PC-9 (cell line): ENCODE measurements at regions not wholly inside any gene's neighbourhood (a gene's known extent, or its start where the extent isn't known, plus 50 kb on each side); places are given as distances from the start of the nearest gene placed in this dataset.

ENCODE experiments used
- BruUV-seq: library from RNA; stranded (reverse); fragments of 400-500 nt; replicated peaks from 2 replicates; lab custom pipeline; 2021; lab: Mats Ljungman, UMichigan
- CTCF ChIA-PET: fragments of 300-600 bp; sonication (Branson Sonifier 250); formaldehyde crosslinking; loops from one replicate; lab custom pipeline; 2022; ENCODE audit warnings: antibody characterized with exemption; lab: Charles Lee
- POLR2A ChIA-PET: fragments of 300-600 bp; sonication (Branson Sonifier 250); formaldehyde crosslinking; loops from one replicate; lab custom pipeline; 2022; ENCODE audit warnings: antibody characterized with exemption; ENCODE audit not compliant: unreplicated experiment; lab: Charles Lee
- DNase-seq, 2 experiments: peaks; one replicate each; pipeline versions ENCODE4 v3.0.0 to v3.0.0-alpha.2; 2015 to 2022; ENCODE audit warnings: mixed read lengths in 1 of 2
- H2AFZ ChIP-seq: fragments of 200-600 bp; sonication (generic); 2 replicates; pipeline ENCODE4 v1.8.1; 2017; ENCODE audit warnings: antibody characterized with exemption
- H3F3A ChIP-seq: fragments of 200-600 bp; sonication (generic); 2 replicates; pipeline ENCODE4 v1.8.1; 2017; ENCODE audit warnings: antibody characterized with exemption, mild to moderate bottlenecking, low read depth; ENCODE audit not compliant: insufficient read depth
- H3K27ac ChIP-seq: fragments of 200-600 bp; sonication (generic); 2 replicates; pipeline ENCODE4 v1.6.1; 2016; ENCODE audit warnings: mixed run types
- H3K27me3 ChIP-seq: fragments of 200-600 bp; sonication (generic); 2 replicates; pipeline ENCODE4 v1.6.1; 2016; ENCODE audit warnings: low read depth, mixed run types; ENCODE audit not compliant: insufficient read depth
- H3K36me3 ChIP-seq: fragments of 200-600 bp; sonication (generic); 2 replicates; pipeline ENCODE4 v1.6.1; 2016; ENCODE audit warnings: low read depth, mixed run types
- H3K4me1 ChIP-seq: fragments of 200-600 bp; sonication (generic); replicated peaks from 2 replicates; pipeline ENCODE4 v1.6.1; 2016; ENCODE audit warnings: mixed run types; ENCODE audit not compliant: insufficient read depth
- H3K4me2 ChIP-seq: fragments of 200-600 bp; sonication (generic); 2 replicates; pipeline ENCODE4 v1.6.1; 2017; ENCODE audit warnings: mixed run types
- H3K4me3 ChIP-seq: fragments of 200-600 bp; sonication (generic); 2 replicates; pipeline ENCODE4 v1.6.1; 2016; ENCODE audit warnings: mixed run types
- H3K79me2 ChIP-seq: fragments of 200-600 bp; sonication (generic); 2 replicates; pipeline ENCODE4 v1.6.1; 2017; ENCODE audit warnings: low read depth, mixed run types
- H3K9me2 ChIP-seq: fragments of 200-600 bp; sonication (generic); 2 replicates; pipeline ENCODE4 v1.8.1; 2017; ENCODE audit warnings: mild to moderate bottlenecking; ENCODE audit not compliant: insufficient read depth
- H3K9me3 ChIP-seq: fragments of 200-600 bp; sonication (generic); 2 replicates; pipeline ENCODE4 v1.8.1; 2016; ENCODE audit warnings: low read depth; ENCODE audit not compliant: insufficient read depth
- H4K20me1 ChIP-seq: fragments of 200-600 bp; sonication (generic); 2 replicates; pipeline ENCODE4 v1.8.1; 2017; ENCODE audit not compliant: insufficient read depth
- EZH2 ChIP-seq: fragments of 200-600 bp; sonication (generic); IDR thresholded peaks from 2 replicates; pipeline ENCODE4 v1.8.0; 2017; ENCODE audit warnings: antibody characterized with exemption, low read depth
- intact Hi-C: fragments of 100-400 bp; cut with micrococcal nuclease; formaldehyde crosslinking; loops from one replicate; pipeline ENCODE4 v1.10.0; 2022; ENCODE audit not compliant: unreplicated experiment
- TF ChIP-seq, protein P1 (sequence below): fragments of 200-600 bp; sonication (generic); conservative IDR thresholded peaks from 2 replicates; pipeline ENCODE4 v1.6.1; 2017; ENCODE audit warnings: mixed run types, antibody characterized with exemption, mild to moderate bottlenecking, moderate library complexity

DNA sequence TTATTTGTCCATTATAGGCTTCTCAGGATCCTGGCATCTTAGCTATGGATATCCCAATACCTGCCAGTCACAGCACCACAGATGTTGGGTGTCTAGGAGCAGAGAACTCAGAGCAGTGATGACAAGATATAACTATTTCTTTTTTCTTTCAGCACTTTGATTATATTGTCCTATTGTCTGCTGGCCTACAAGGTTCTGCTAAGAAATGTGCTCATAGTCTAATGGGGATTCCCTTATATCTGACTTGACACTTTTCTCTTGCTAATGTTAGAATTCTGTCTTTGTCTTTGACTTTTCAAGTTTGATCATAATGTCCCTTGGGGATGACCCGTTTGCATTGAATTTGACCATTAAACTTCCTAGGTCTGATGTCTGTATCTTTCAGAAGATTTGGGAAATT is 270.4 kb downstream of the OGFRL1 start:
- no peaks in the 10 kb centered on the region for H3K9me3 ChIP-seq
- no peak overlapping the region for H3K4me3 ChIP-seq
- H3K36me3 ChIP-seq: no peaks in the 10 kb centered on the region
- no peaks in the 10 kb centered on the region for H3K4me1 ChIP-seq
- H3K4me2 ChIP-seq: no peak overlapping the region
- H4K20me1 ChIP-seq: no peaks in the 10 kb centered on the region
- H3K79me2 ChIP-seq: no peaks in the 10 kb centered on the region
- DNase-seq: no peak
- no TSS peak for BruUV-seq
- TF ChIP-seq EZH2: no peak
- TF ChIP-seq, protein P1, sequence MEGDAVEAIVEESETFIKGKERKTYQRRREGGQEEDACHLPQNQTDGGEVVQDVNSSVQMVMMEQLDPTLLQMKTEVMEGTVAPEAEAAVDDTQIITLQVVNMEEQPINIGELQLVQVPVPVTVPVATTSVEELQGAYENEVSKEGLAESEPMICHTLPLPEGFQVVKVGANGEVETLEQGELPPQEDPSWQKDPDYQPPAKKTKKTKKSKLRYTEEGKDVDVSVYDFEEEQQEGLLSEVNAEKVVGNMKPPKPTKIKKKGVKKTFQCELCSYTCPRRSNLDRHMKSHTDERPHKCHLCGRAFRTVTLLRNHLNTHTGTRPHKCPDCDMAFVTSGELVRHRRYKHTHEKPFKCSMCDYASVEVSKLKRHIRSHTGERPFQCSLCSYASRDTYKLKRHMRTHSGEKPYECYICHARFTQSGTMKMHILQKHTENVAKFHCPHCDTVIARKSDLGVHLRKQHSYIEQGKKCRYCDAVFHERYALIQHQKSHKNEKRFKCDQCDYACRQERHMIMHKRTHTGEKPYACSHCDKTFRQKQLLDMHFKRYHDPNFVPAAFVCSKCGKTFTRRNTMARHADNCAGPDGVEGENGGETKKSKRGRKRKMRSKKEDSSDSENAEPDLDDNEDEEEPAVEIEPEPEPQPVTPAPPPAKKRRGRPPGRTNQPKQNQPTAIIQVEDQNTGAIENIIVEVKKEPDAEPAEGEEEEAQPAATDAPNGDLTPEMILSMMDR: no peak
- no peak overlapping the region for H2AFZ ChIP-seq
- H3K27me3 ChIP-seq: no peaks in the 10 kb centered on the region
- intact Hi-C loops: no loop called here
- H3K9me2 ChIP-seq: no peaks in the 10 kb centered on the region
- CTCF ChIA-PET: no interaction called here
- no peaks in the 10 kb centered on the region for H3F3A ChIP-seq
- POLR2A ChIA-PET: no interaction called here
- no peak overlapping the region for H3K27ac ChIP-seq

DNA sequence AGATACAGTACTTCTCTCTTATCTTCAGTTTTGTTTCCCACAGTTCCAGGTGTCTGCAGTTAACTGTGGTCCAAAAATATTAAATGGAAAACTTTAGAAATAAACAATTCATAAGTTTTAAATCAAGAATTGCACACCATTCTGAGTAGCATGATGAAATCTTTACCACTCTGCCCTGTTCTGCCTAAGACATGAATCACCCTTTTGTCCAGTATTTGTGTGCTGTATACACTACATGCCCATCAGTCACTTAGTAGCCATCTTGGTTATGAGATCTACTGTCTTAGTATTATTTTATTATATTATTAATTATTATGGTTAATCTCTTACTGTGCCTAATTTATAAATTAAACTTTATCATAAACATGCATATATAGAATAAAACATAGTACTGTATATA is 279.0 kb downstream of the OGFRL1 start:
- H2AFZ ChIP-seq: no peak overlapping the region
- no peak overlapping the region for H3K4me3 ChIP-seq
- no peak for DNase-seq
- no peaks in the 10 kb centered on the region for H3K79me2 ChIP-seq
- BruUV-seq: no TSS peak
- no peaks in the 10 kb centered on the region for H3K4me1 ChIP-seq
- no peaks in the 10 kb centered on the region for H3K9me3 ChIP-seq
- ChIA-PET POLR2A (no interaction called here), CTCF (no interaction called here)
- no peak overlapping the region for H3K4me2 ChIP-seq
- H3F3A ChIP-seq: no peaks in the 10 kb centered on the region
- no peaks in the 10 kb centered on the region for H3K27me3 ChIP-seq
- no peak overlapping the region for H3K27ac ChIP-seq
- TF ChIP-seq, protein P1: no peak
- TF ChIP-seq EZH2: no peak
- H3K36me3 ChIP-seq: no peaks in the 10 kb centered on the region
- intact Hi-C loops: no loop called here
- H3K9me2 ChIP-seq: no peaks in the 10 kb centered on the region
- no peaks in the 10 kb centered on the region for H4K20me1 ChIP-seq

DNA sequence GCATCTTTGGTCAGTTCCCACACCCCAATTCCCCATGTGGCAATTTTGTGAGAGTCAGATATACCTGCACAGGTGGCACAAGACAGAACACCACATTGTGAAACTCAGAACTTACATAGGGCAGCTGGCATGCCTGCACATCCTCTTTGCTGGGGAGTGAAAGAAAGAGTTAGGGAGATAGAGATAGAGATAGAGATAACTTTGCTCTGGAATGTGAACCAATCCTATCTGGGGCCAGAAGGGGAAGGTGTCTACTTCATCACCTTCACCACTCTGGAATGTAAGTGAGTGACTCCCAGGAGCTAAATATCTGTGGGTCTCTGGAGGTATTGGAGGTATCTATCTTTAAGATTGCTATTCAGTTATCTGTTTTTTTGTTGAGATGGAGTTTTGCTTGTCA is 289.2 kb downstream of the OGFRL1 start:
- intact Hi-C loops: no loop called here

More for the DNA sequence above, 289.2 kb downstream of the OGFRL1 start:
- Histone ChIP-seq H3K79me2 (no peaks in the 10 kb centered on the region), H3K4me1 (peaks cover 12% of the 10 kb centered on the region), H3K27ac (no peak overlapping the region), H3K27me3 (no peaks in the 10 kb centered on the region), H3K4me3 (no peak overlapping the region), H3K4me2 (no peak overlapping the region), H2AFZ (no peak overlapping the region), H3K36me3 (no peaks in the 10 kb centered on the region), H3F3A (no peaks in the 10 kb centered on the region), H3K9me3 (no peaks in the 10 kb centered on the region; the same call in 1 of the 2 replicates), H4K20me1 (no peaks in the 10 kb centered on the region), H3K9me2 (no peaks in the 10 kb centered on the region)
- DNase-seq: no peak
- no TSS peak for BruUV-seq
- TF ChIP-seq, protein P1: no peak
- TF ChIP-seq EZH2: no peak
- POLR2A ChIA-PET: no interaction called here
- CTCF ChIA-PET: no interaction called here
